ENCODE measurements at regions not wholly inside any gene's neighbourhood (a gene's known extent, or its start where the extent isn't known, plus 50 kb on each side); places are given as distances from the start of the nearest gene placed in this dataset.
"Not testable (repeated sequence)": the region's sequence is repeated elsewhere in the genome, so short reads cannot be mapped to it uniquely, and the experiment has no call there.

GRCh38 chr9:13915131-13915530 lies 398.8 kb downstream of the NFIB start:
- DNase-seq (ENCODE audit: low read depth): no peak
- H3K4me3 ChIP-seq (ENCODE audit: control insufficient read depth, low read depth, low read length): no peak overlapping the region
- TF ChIP-seq CTCF (IDR thresholded peaks at IDR 0.05; ENCODE audit: control insufficient read depth, insufficient read depth, low read depth, low read length, missing control alignments): no peak

GRCh38 chr9:13911473-13911872 lies 402.5 kb downstream of the NFIB start:
- DNase-seq (ENCODE audit: low read depth): no peak
- H3K4me3 ChIP-seq (ENCODE audit: control insufficient read depth, low read depth, low read length): no peak overlapping the region
- TF ChIP-seq CTCF (IDR thresholded peaks at IDR 0.05; ENCODE audit: control insufficient read depth, insufficient read depth, low read depth, low read length, missing control alignments): no peak

- not testable (repeated sequence) for DNase-seq (ENCODE audit: low read depth); H3K4me3 ChIP-seq (ENCODE audit: control insufficient read depth, low read depth, low read length)
Observed at GRCh38 chr9:13907842-13908241, 406.1 kb downstream of the NFIB start.

- H3K4me3 ChIP-seq (ENCODE audit: control insufficient read depth, low read depth, low read length): no peak overlapping the region
- no peak for TF ChIP-seq CTCF (IDR thresholded peaks at IDR 0.05; ENCODE audit: control insufficient read depth, insufficient read depth, low read depth, low read length, missing control alignments)
- no peak for DNase-seq (ENCODE audit: low read depth)
Observed at GRCh38 chr9:13904746-13905145, 409.2 kb downstream of the NFIB start.

- H3K4me3 ChIP-seq (ENCODE audit: control insufficient read depth, low read depth, low read length): no peak overlapping the region
- TF ChIP-seq CTCF (IDR thresholded peaks at IDR 0.05; ENCODE audit: control insufficient read depth, insufficient read depth, low read depth, low read length, missing control alignments): no peak
- no peak for DNase-seq (ENCODE audit: low read depth)
Observed at GRCh38 chr9:13904311-13904710, 409.6 kb downstream of the NFIB start.

GRCh38 chr9:13902286-13903066 lies 411.5 kb downstream of the NFIB start:
- no peak for TF ChIP-seq CTCF (IDR thresholded peaks at IDR 0.05; ENCODE audit: control insufficient read depth, insufficient read depth, low read depth, low read length, missing control alignments)
- DNase-seq (ENCODE audit: low read depth): no peak
- H3K4me3 ChIP-seq (ENCODE audit: control insufficient read depth, low read depth, low read length): no peak overlapping the region

GRCh38 chr9:13901176-13901575 lies 412.8 kb downstream of the NFIB start:
- no peak for DNase-seq (ENCODE audit: low read depth)
- H3K4me3 ChIP-seq (ENCODE audit: control insufficient read depth, low read depth, low read length): no peak overlapping the region
- TF ChIP-seq CTCF (IDR thresholded peaks at IDR 0.05; ENCODE audit: control insufficient read depth, insufficient read depth, low read depth, low read length, missing control alignments): no peak

All from AG09309 (cell line).